NCI-H526 treated with DMSO at 0.1 percent for 48 hours (cell line): ENCODE measurements at regions not wholly inside any gene's neighbourhood (a gene's known extent, or its start where the extent isn't known, plus 50 kb on each side); places are given as distances from the start of the nearest gene placed in this dataset.

Experiments used
- DNase-seq: peaks from one replicate; lab custom pipeline; 2025; lab: John Stamatoyannopoulos, UW

GRCh38 chr5:178808886-178809285 lies 50.9 kb upstream of the ZNF354B start:
- no peak for DNase-seq

- DNase-seq, result no peak
Measured at GRCh38 chr5:178801021-178801420, 58.7 kb upstream of the ZNF354B start.

GRCh38 chr5:178797546-178798440 lies 62.0 kb upstream of the ZNF354B start:
- no peak for DNase-seq

- DNase-seq, result no peak
Measured at GRCh38 chr5:178797101-178797521, 62.6 kb upstream of the ZNF354B start.

GRCh38 chr5:178796165-178796945 lies 63.4 kb upstream of the ZNF354B start:
- no peak for DNase-seq

GRCh38 chr5:178794433-178794832 lies 64.0 kb upstream of the ZNF354A start:
- no peak for DNase-seq

GRCh38 chr5:178793696-178794095 lies 63.2 kb upstream of the ZNF354A start:
- no peak for DNase-seq

- DNase-seq, result peak; percentile 25
Measured at GRCh38 chr5:178793151-178793550, 62.7 kb upstream of the ZNF354A start.

GRCh38 chr5:178791976-178792375 lies 61.5 kb upstream of the ZNF354A start:
- no peak for DNase-seq

GRCh38 chr5:178790371-178790770 lies 59.9 kb upstream of the ZNF354A start:
- no peak for DNase-seq

- DNase-seq, result no peak
Measured at GRCh38 chr5:178788381-178789085, 58.1 kb upstream of the ZNF354A start.

GRCh38 chr5:178787889-178788288 lies 57.4 kb upstream of the ZNF354A start:
- no peak for DNase-seq

GRCh38 chr5:178786859-178787499 lies 56.5 kb upstream of the ZNF354A start:
- DNase-seq, result no peak

- DNase-seq, result no peak
Measured at GRCh38 chr5:178786417-178786816, 56.0 kb upstream of the ZNF354A start.

- no peak for DNase-seq
Measured at GRCh38 chr5:178785999-178786398, 55.5 kb upstream of the ZNF354A start.

GRCh38 chr5:178784391-178784790 lies 53.9 kb upstream of the ZNF354A start:
- DNase-seq, result no peak

- no peak for DNase-seq
Measured at GRCh38 chr5:178781936-178782335, 51.5 kb upstream of the ZNF354A start.

- no peak for DNase-seq
Measured at GRCh38 chr5:178780581-178781498, 50.4 kb upstream of the ZNF354A start.
